ENCODE measurements at regions not wholly inside any gene's neighbourhood (a gene's known extent, or its start where the extent isn't known, plus 50 kb on each side); places are given as distances from the start of the nearest gene placed in this dataset.

DNA sequence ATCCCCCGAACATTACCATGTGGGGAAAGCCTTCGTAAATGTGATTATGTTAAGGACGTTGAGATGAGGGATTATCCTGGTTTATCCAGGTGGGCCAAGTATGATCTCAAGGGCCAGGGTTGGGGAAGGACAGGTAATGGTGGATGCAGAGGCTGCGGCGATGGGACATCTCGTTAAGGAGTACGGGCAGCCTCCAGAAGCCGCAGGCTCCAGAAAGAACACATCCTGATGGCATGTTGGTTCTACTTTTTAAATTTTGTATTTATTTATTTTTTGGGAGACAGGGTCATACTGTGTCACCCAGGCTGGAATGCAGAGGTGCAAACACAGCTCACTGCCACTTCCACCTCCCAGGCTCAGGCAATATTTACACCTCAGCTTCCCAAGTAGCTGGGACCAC is 86.2 kb upstream of the RAB6C start:
- DNase-seq, result no peak
- Mint-ChIP-seq H3K27me3 (peaks cover 27 to 61% (median 58%) of the 10 kb centered on the region in 3 donors), H3K36me3 (no peaks in the 10 kb centered on the region), H3K27ac (no peak overlapping the region), H3K9me3 (peaks cover 0 to 2% (median 1%) of the 10 kb centered on the region in 7 donors), H3K4me1 (no peaks in the 10 kb centered on the region), H3K4me3 (no peak overlapping the region)
- ATAC-seq (ENCODE audit: low read depth in 2 of 2), result no peak

DNA sequence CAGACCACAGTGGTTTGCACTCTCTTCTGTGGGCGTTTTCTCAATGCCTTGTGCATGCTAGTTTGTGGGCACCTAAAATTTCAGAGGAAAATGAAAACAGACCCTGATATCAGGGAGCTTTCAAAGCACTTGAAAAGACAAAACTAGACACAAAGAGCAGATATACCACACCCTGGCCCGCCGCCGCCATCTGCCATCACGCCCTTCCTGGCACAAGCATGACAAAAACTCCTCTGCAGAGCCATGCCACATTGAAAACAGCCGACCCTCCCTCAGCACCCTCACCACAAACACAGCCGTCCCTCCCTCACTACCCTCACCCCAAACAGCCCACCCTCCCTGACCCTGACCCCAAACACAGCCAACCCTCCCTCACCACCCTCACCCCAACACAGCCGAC is 84.8 kb upstream of the RAB6C start:
- ATAC-seq (ENCODE audit: low read depth in 2 of 2), result no peak
- Mint-ChIP-seq H3K4me3 (no peak overlapping the region), H3K27ac (no peak overlapping the region), H3K9me3 (peaks cover 0 to 7% (median 3%) of the 10 kb centered on the region in 7 donors), H3K27me3 (peaks cover 23 to 51% (median 50%) of the 10 kb centered on the region in 3 donors), H3K36me3 (no peaks in the 10 kb centered on the region), H3K4me1 (no peaks in the 10 kb centered on the region)
- no peak for DNase-seq

GRCh38 chr2:129895061-129895460 is 84.4 kb upstream of the RAB6C start:
- Mint-ChIP-seq H3K4me3 (no peak overlapping the region), H3K36me3 (no peaks in the 10 kb centered on the region), H3K27me3 (peaks cover 19 to 51% (median 46%) of the 10 kb centered on the region in 3 donors), H3K9me3 (peaks cover 0 to 12% (median 5%) of the 10 kb centered on the region in 7 donors), H3K27ac (no peak overlapping the region), H3K4me1 (no peaks in the 10 kb centered on the region)
- no peak for DNase-seq
- no peak for ATAC-seq (ENCODE audit: low read depth in 2 of 2)

GRCh38 chr2:129895526-129896082 is 83.9 kb upstream of the RAB6C start:
- H3K27me3 Mint-ChIP-seq, result peaks cover 16 to 47% (median 40%) of the 10 kb centered on the region in 3 donors
- ATAC-seq (ENCODE audit: low read depth in 2 of 2), result no peak
- H3K36me3 Mint-ChIP-seq, result no peaks in the 10 kb centered on the region
- no peaks in the 10 kb centered on the region for H3K4me1 Mint-ChIP-seq
- H3K9me3 Mint-ChIP-seq, result peaks cover 0 to 17% (median 5%) of the 10 kb centered on the region in 7 donors
- no peak overlapping the region for H3K27ac Mint-ChIP-seq
- no peak for DNase-seq
- H3K4me3 Mint-ChIP-seq, result no peak overlapping the region

DNA sequence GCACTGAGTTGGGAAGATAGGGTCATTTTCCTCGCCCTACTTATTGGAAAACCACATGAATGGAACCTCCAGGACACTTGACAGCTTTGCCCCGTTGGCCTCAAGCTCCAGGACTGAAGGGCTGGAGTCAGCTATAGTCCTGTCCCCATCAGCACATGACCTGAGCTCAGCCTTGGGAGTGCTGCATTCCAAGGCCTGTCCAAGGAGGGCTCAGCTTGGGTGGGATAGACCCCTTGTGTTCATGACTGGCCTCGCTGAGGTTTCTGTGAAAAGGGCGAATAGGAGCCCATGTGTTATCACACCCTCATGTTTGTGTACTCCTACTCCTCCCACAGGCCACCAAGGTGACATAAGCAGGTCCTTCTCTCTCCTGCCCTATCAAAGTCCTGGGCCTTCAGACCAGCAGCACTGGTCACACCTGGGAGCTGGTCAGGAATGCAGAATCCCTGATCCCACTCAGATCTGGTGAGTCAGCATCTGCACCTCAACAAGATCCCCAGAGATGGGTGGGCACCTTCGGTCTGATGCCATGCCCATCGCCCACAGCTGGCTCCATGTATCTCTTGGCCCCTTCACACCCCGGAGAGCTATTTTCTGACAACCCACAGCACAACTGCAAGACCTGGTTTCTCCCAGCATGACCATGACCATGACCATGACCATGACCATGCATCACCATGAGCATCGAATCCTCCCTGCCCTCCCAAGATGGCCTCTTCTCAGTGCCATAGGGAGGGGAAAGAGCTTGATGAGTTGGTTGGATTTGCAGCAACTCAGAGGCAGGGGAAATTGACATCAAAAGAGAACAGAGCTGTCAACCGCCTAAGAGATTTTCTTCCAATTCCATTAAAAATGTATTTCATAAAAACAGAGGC is 83.0 kb upstream of the RAB6C start:
- no peak overlapping the region for H3K4me3 Mint-ChIP-seq
- peaks cover 0 to 20% (median 7%) of the 10 kb centered on the region in 7 donors for H3K9me3 Mint-ChIP-seq
- no peaks in the 10 kb centered on the region for H3K36me3 Mint-ChIP-seq

DNA sequence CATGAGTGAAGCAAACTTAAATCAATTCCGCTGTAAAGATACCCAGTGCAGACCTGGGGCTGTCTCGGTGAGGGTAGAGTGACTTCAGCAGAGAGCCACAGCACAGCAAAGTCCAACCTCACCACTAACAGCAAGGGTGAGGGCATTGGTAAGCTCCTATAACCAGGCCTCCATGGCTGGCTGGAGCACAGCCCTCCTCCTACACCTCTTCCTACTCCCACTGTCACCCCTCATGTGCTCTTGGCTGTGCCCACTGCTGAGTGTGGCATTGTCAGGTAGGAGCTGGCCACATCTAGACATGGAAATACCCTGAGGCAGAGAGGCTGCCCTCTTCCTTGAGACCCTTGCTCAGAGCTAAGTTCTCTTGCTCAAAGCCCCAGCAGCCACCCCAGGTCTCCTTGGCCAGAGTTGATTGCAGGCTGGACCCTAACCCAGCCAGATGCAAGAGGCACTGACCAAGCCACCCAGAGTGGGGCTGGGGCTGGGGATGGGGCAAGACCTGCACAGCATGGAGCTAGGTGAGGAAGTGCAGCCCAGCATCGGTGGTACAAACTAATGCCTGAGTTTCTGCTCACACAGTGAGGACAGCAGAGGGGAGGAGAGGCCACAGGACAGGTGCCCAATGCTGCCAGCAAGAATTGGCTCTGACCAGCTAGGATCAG is 77.6 kb upstream of the RAB6C start:
- ATAC-seq (ENCODE audit: low read depth in 2 of 2) (no peak), DNase-seq (no peak)
- Mint-ChIP-seq H3K9me3 (peaks cover 0 to 20% (median 7%) of the 10 kb centered on the region in 7 donors), H3K4me3 (no peak overlapping the region), H3K27ac (no peak overlapping the region), H3K4me1 (peaks cover 0 to 3% (median 0%) of the 10 kb centered on the region in 3 donors), H3K36me3 (no peaks in the 10 kb centered on the region), H3K27me3 (peaks cover 6 to 16% (median 9%) of the 10 kb centered on the region in 3 donors)

More for the DNA sequence above, 83.0 kb upstream of the RAB6C start:
- Mint-ChIP-seq H3K27ac (no peak overlapping the region), H3K27me3 (peaks cover 11 to 41% (median 40%) of the 10 kb centered on the region in 3 donors), H3K4me1 (no peaks in the 10 kb centered on the region)
- DNase-seq, result no peak
- no peak for ATAC-seq (ENCODE audit: low read depth in 2 of 2)

- ATAC-seq (ENCODE audit: low read depth in 2 of 2), result no peak
- Mint-ChIP-seq H3K4me3 (no peak overlapping the region), H3K27me3 (peaks cover 4 to 18% (median 5%) of the 10 kb centered on the region in 3 donors), H3K27ac (peak overlapping the region in 2 of 6 donors; percentile 37 to 90), H3K9me3 (peaks cover 0 to 20% (median 7%) of the 10 kb centered on the region in 7 donors), H3K4me1 (peaks cover 0 to 3% (median 0%) of the 10 kb centered on the region in 3 donors), H3K36me3 (no peaks in the 10 kb centered on the region)
- no peak for DNase-seq
Observed at GRCh38 chr2:129902731-129903585, 76.5 kb upstream of the RAB6C start.

- Mint-ChIP-seq H3K4me3 (no peak overlapping the region), H3K36me3 (no peaks in the 10 kb centered on the region), H3K9me3 (peaks cover 0 to 20% (median 4%) of the 10 kb centered on the region in 7 donors), H3K4me1 (peaks cover 0 to 3% (median 0%) of the 10 kb centered on the region in 3 donors), H3K27me3 (peaks cover 0 to 18% (median 5%) of the 10 kb centered on the region in 3 donors), H3K27ac (peak overlapping the region in 1 of 6 donors; percentile 37)
- no peak for ATAC-seq (ENCODE audit: low read depth in 2 of 2)
- no peak for DNase-seq
Observed at GRCh38 chr2:129903586-129904425, 75.7 kb upstream of the RAB6C start.

DNA sequence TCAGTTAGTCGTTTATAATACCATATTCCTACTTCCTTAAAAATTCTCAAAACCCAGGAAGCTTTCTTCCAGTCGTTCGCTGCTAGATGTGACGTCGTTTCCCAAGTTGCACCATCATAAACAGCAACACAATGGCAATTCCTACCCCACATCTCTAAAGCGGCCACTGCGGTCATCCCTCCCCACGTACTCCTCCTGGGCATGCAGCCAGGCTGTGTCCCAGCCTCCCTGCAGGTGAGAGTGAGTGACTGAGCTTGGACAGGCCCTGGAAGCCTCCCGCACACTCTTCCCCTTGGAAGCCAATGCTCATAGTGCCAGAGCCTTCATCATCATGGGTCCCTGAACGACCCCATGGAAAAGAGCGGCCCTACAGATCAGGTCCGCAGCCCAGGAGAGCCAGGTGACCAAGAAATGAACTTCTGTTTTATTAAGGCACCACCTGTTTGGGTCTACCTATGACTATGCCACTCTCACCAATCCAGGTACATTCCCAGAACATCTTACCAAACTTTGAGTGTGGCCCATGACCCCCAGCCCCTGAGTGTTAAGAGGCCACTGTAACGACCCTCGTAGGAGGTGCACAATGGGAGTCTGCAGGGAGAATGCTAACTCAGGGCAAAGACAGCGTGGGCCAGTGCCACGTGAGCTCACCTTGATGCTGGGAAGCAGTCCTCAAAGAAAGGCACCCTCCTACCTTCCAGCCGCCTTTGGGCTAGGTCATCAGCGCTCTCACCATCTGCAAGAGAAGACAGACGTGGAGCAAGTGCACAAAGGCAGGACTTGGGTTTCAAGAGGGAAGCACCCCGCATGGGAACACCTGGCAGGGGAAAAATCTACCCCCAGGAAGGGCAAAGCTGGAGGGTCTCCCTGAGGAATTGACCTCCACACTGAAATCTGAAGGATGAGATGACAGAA is 74.7 kb upstream of the RAB6C start:
- ATAC-seq (ENCODE audit: low read depth in 2 of 2), result no peak
- Mint-ChIP-seq H3K27me3 (peaks cover 0 to 18% (median 5%) of the 10 kb centered on the region in 3 donors), H3K4me3 (no peak overlapping the region), H3K4me1 (peaks cover 0 to 3% (median 0%) of the 10 kb centered on the region in 3 donors), H3K36me3 (no peaks in the 10 kb centered on the region), H3K27ac (peak overlapping the region in 1 of 6 donors; percentile 49), H3K9me3 (peaks cover 0 to 11% (median 4%) of the 10 kb centered on the region in 7 donors)
- DNase-seq, result no peak

- DNase-seq, result no peak
- ATAC-seq (ENCODE audit: low read depth in 2 of 2), result no peak
- peaks cover 0 to 18% (median 5%) of the 10 kb centered on the region in 3 donors for H3K27me3 Mint-ChIP-seq
- no peak overlapping the region for H3K4me3 Mint-ChIP-seq
- H3K36me3 Mint-ChIP-seq, result no peaks in the 10 kb centered on the region
- H3K9me3 Mint-ChIP-seq, result peaks cover 0 to 3% (median 2%) of the 10 kb centered on the region in 7 donors
- peaks cover 0 to 3% (median 0%) of the 10 kb centered on the region in 3 donors for H3K4me1 Mint-ChIP-seq
- H3K27ac Mint-ChIP-seq, result no peak overlapping the region
Observed at GRCh38 chr2:129905664-129906081, 73.8 kb upstream of the RAB6C start.

- Mint-ChIP-seq H3K36me3 (no peaks in the 10 kb centered on the region), H3K27me3 (peaks cover 0 to 18% (median 5%) of the 10 kb centered on the region in 3 donors), H3K9me3 (no peaks in the 10 kb centered on the region), H3K27ac (no peak overlapping the region), H3K4me1 (peaks cover 0 to 3% (median 0%) of the 10 kb centered on the region in 3 donors), H3K4me3 (peak overlapping the region in 1 of 8 donors; percentile 54)
- DNase-seq (no peak), ATAC-seq (ENCODE audit: low read depth in 2 of 2) (no peak)
Observed at GRCh38 chr2:129906139-129906860, 73.2 kb upstream of the RAB6C start.
